Umbilical cord (tissue), 1 donor: ENCODE measurements at regions not wholly inside any gene's neighbourhood (a gene's known extent, or its start where the extent isn't known, plus 50 kb on each side); places are given as distances from the start of the nearest gene placed in this dataset.

Source experiments
- DNase-seq: peaks from one replicate; pipeline ENCODE4 v3.0.0-alpha.2; 2015; ENCODE audit warnings: low spot score

GRCh38 chr15:93722165-93722564 is 509.2 kb upstream of the MCTP2 start:
- DNase-seq, result no peak

- DNase-seq, result no peak
Measured at GRCh38 chr15:93720607-93721006, 510.8 kb upstream of the MCTP2 start.

GRCh38 chr15:93719921-93720351 is 511.4 kb upstream of the MCTP2 start:
- no peak for DNase-seq

- no peak for DNase-seq
Measured at GRCh38 chr15:93716615-93717231, 514.6 kb upstream of the MCTP2 start.

- peak; percentile 28 for DNase-seq
Measured at GRCh38 chr15:93709708-93710107, 521.7 kb upstream of the MCTP2 start.

- no peak for DNase-seq
Measured at GRCh38 chr15:93708724-93709445, 522.5 kb upstream of the MCTP2 start.

- peak; percentile 7 for DNase-seq
Measured at GRCh38 chr15:93707751-93708150, 523.6 kb upstream of the MCTP2 start.

GRCh38 chr15:93706495-93707292 is 524.7 kb upstream of the MCTP2 start:
- DNase-seq, result peak; percentile 15

GRCh38 chr15:93705753-93706455 is 525.5 kb upstream of the MCTP2 start:
- no peak for DNase-seq

GRCh38 chr15:93703092-93703739 is 528.1 kb upstream of the MCTP2 start:
- DNase-seq, result peak; percentile 13

- DNase-seq, result no peak
Measured at GRCh38 chr15:93700051-93700450, 531.3 kb upstream of the MCTP2 start.

- no peak for DNase-seq
Measured at GRCh38 chr15:93694033-93694432, 537.3 kb upstream of the MCTP2 start.

- no peak for DNase-seq
Measured at GRCh38 chr15:93683651-93684050, 547.7 kb upstream of the MCTP2 start.

- no peak for DNase-seq
Measured at GRCh38 chr15:93671387-93671943, 559.9 kb upstream of the MCTP2 start.

- no peak for DNase-seq
Measured at GRCh38 chr15:93670931-93671330, 560.4 kb upstream of the MCTP2 start.

- no peak for DNase-seq
Measured at GRCh38 chr15:93664213-93664956, 567.0 kb upstream of the MCTP2 start.

- no peak for DNase-seq
Measured at GRCh38 chr15:93662162-93662885, 569.0 kb upstream of the MCTP2 start.

- DNase-seq, result no peak
Measured at GRCh38 chr15:93658026-93658816, 569.2 kb upstream of the RGMA start.

- DNase-seq, result no peak
Measured at GRCh38 chr15:93656041-93656440, 567.0 kb upstream of the RGMA start.
